ENCODE measurements at regions not wholly inside any gene's neighbourhood (a gene's known extent, or its start where the extent isn't known, plus 50 kb on each side); places are given as distances from the start of the nearest gene placed in this dataset.

- DNase-seq, result no peak
These were observed 162.1 kb upstream of the OGFRL1 start for GRCh38 chr6:71126506-71126905.

- DNase-seq, result peak; percentile 35
These were observed 161.2 kb upstream of the OGFRL1 start for GRCh38 chr6:71127374-71127773.

- DNase-seq, result no peak
These were observed 158.3 kb upstream of the OGFRL1 start for GRCh38 chr6:71130277-71130676.

GRCh38 chr6:71134929-71135642 lies 153.5 kb upstream of the OGFRL1 start:
- DNase-seq, result no peak

GRCh38 chr6:71137973-71138372 lies 150.6 kb upstream of the OGFRL1 start:
- no peak for DNase-seq

GRCh38 chr6:71138376-71138775 lies 150.2 kb upstream of the OGFRL1 start:
- DNase-seq, result no peak

- DNase-seq, result peak; percentile 7
These were observed 149.4 kb upstream of the OGFRL1 start for GRCh38 chr6:71139249-71139648.

- DNase-seq, result no peak
These were observed 134.8 kb upstream of the OGFRL1 start for GRCh38 chr6:71153755-71154325.

GRCh38 chr6:71157345-71157744 lies 131.3 kb upstream of the OGFRL1 start:
- no peak for DNase-seq

GRCh38 chr6:71164890-71165289 lies 123.7 kb upstream of the OGFRL1 start:
- DNase-seq, result no peak

GRCh38 chr6:71168233-71168765 lies 120.3 kb upstream of the OGFRL1 start:
- DNase-seq, result no peak

- no peak for DNase-seq
These were observed 117.0 kb upstream of the OGFRL1 start for GRCh38 chr6:71171497-71172070.

- peak; percentile 51 for DNase-seq
These were observed 109.2 kb upstream of the OGFRL1 start for GRCh38 chr6:71179249-71179885.

GRCh38 chr6:71181565-71181964 lies 107.0 kb upstream of the OGFRL1 start:
- DNase-seq, result no peak

- no peak for DNase-seq
These were observed 101.5 kb upstream of the OGFRL1 start for GRCh38 chr6:71187141-71187540.

GRCh38 chr6:71190809-71191208 lies 97.8 kb upstream of the OGFRL1 start:
- peak; percentile 79 for DNase-seq

- no peak for DNase-seq
These were observed 93.9 kb upstream of the OGFRL1 start for GRCh38 chr6:71194724-71195123.

GRCh38 chr6:71197267-71197666 lies 91.3 kb upstream of the OGFRL1 start:
- no peak for DNase-seq

GRCh38 chr6:71197780-71198179 lies 90.8 kb upstream of the OGFRL1 start:
- DNase-seq, result no peak

- no peak for DNase-seq
These were observed 89.7 kb upstream of the OGFRL1 start for GRCh38 chr6:71198908-71199307.

- no peak for DNase-seq
These were observed 88.9 kb upstream of the OGFRL1 start for GRCh38 chr6:71199736-71200135.

GRCh38 chr6:71203206-71203605 lies 85.4 kb upstream of the OGFRL1 start:
- no peak for DNase-seq

- no peak for DNase-seq
These were observed 83.9 kb upstream of the OGFRL1 start for GRCh38 chr6:71204741-71205140.

Data from hematopoietic multipotent progenitor cell treated with erythropoietin and hydrocortisone succinate and interleukin-3 and kit ligand, for 4 days (in vitro differentiated cells).